Panc1 (cell line): ENCODE measurements at regions not wholly inside any gene's neighbourhood (a gene's known extent, or its start where the extent isn't known, plus 50 kb on each side); places are given as distances from the start of the nearest gene placed in this dataset.

Experiments
- ATAC-seq: fragments of 200-7000 bp; cut with Tn5 transposase; 2 replicates; pipeline ENCODE4 v1.9.1; 2020; ENCODE audit warnings: mild to moderate bottlenecking, moderate library complexity
- BruUV-seq: library from RNA; stranded (reverse); fragments of 400-500 nt; replicated peaks from 2 replicates; lab custom pipeline; 2021; lab: Mats Ljungman, UMichigan
- CTCF ChIA-PET: fragments of 300-600 bp; sonication (Branson Sonifier 250); formaldehyde crosslinking; loops from one replicate; lab custom pipeline; 2022; ENCODE audit warnings: antibody characterized with exemption; lab: Charles Lee
- POLR2A ChIA-PET: fragments of 300-600 bp; sonication (Branson Sonifier 250); formaldehyde crosslinking; loops from one replicate; lab custom pipeline; 2022; ENCODE audit warnings: antibody characterized with exemption; lab: Charles Lee
- DNase-seq: peaks from one replicate; pipeline ENCODE4 v3.0.0-alpha.2; 2010; ENCODE audit warnings: low read depth, low spot score
- H3K27ac ChIP-seq: 2 replicates; pipeline ENCODE4 v1.5.1; 2011; ENCODE audit warnings: mild to moderate bottlenecking, low read length, inconsistent platforms
- H3K27me3 ChIP-seq: fragments of 200-500 bp; sonication (Bioruptor generic); 2 replicates; pipeline ENCODE4 v1.6.0; 2014; ENCODE audit warnings: low read length, inconsistent platforms; ENCODE audit not compliant: control insufficient read depth, insufficient read depth
- H3K36me3 ChIP-seq: fragments of 200-500 bp; sonication (Bioruptor generic); 2 replicates; pipeline ENCODE4 v1.5.1; 2014; ENCODE audit warnings: inconsistent platforms, mild to moderate bottlenecking, low read length, moderate library complexity; ENCODE audit not compliant: control insufficient read depth, insufficient read depth
- H3K4me1 ChIP-seq: 2 replicates; pipeline ENCODE4 v1.5.1; 2011; ENCODE audit warnings: inconsistent platforms, mild to moderate bottlenecking, low read length, moderate library complexity; ENCODE audit not compliant: control insufficient read depth, insufficient read depth
- H3K4me3 ChIP-seq, 2 experiments: 2 replicates each; pipeline ENCODE4 v1.5.1; 2011 to 2012; ENCODE audit warnings: low read depth in 2 of 2, low read length in 2 of 2, mild to moderate bottlenecking in 2 of 2, inconsistent platforms in 1 of 2, moderate library complexity in 1 of 2
- H3K9me3 ChIP-seq: fragments of 200-500 bp; sonication (Bioruptor generic); 2 replicates; pipeline ENCODE4 v1.5.1; 2014; ENCODE audit warnings: low read depth, mild to moderate bottlenecking, inconsistent platforms, low read length, moderate library complexity; ENCODE audit not compliant: control insufficient read depth, insufficient read depth
- POLR2AphosphoS5 ChIP-seq: IDR thresholded peaks from 2 replicates; pipeline ENCODE4 v1.6.1; 2012; ENCODE audit warnings: mild to moderate bottlenecking, low read depth, low read length, moderate library complexity
- REST ChIP-seq, 2 experiments: IDR thresholded peaks; 2 replicates each; pipeline ENCODE4 v1.6.1; 2011 to 2012; ENCODE audit warnings: low read depth in 2 of 2, control low read depth in 1 of 2, low read length in 1 of 2, mild to moderate bottlenecking in 1 of 2, moderate library complexity in 1 of 2; ENCODE audit not compliant: insufficient read depth in 1 of 2
- SIN3A ChIP-seq: IDR thresholded peaks from 2 replicates; pipeline ENCODE4 v1.6.1; 2012; ENCODE audit warnings: low read depth, mild to moderate bottlenecking, low read length, moderate library complexity, borderline replicate concordance; ENCODE audit not compliant: insufficient read depth
- TCF7L2 ChIP-seq: IDR thresholded peaks from 2 replicates; pipeline ENCODE4 v1.6.1; 2011; ENCODE audit warnings: mild to moderate bottlenecking, low read depth, low read length, inconsistent platforms
- in situ Hi-C: cut with HindIII; loops from 2 replicates; pipeline ENCODE4 v1.10.0; 2016; ENCODE audit warnings: low sequenced_read_pairs, low pct_unique_long_range_greater_than_20kb
- intact Hi-C: fragments of 100-400 bp; cut with micrococcal nuclease; formaldehyde crosslinking; loops from one replicate; pipeline ENCODE4 v1.10.0; 2022; ENCODE audit not compliant: unreplicated experiment
- TF ChIP-seq, protein P1 (sequence below): fragments of 450-650 bp; IDR thresholded peaks from 2 replicates; pipeline ENCODE4 v1.5.1; 2017; ENCODE audit warnings: mild to moderate bottlenecking

GRCh38 chr2:230657906-230658305, 54.7 kb upstream of the CAB39 start:
- ChIA-PET POLR2A (no interaction called here), CTCF (no interaction called here)
- DNase-seq (no peak), ATAC-seq (no peak)
- Histone ChIP-seq H3K4me3 (no peak overlapping the region), H3K27me3 (no peaks in the 10 kb centered on the region), H3K9me3 (no peaks in the 10 kb centered on the region), H3K27ac (no peak overlapping the region), H3K4me1 (no peaks in the 10 kb centered on the region), H3K36me3 (no peaks in the 10 kb centered on the region)
- intact Hi-C loops (no loop called here), in situ Hi-C loops (no loop called here)
- TF ChIP-seq, protein P1, sequence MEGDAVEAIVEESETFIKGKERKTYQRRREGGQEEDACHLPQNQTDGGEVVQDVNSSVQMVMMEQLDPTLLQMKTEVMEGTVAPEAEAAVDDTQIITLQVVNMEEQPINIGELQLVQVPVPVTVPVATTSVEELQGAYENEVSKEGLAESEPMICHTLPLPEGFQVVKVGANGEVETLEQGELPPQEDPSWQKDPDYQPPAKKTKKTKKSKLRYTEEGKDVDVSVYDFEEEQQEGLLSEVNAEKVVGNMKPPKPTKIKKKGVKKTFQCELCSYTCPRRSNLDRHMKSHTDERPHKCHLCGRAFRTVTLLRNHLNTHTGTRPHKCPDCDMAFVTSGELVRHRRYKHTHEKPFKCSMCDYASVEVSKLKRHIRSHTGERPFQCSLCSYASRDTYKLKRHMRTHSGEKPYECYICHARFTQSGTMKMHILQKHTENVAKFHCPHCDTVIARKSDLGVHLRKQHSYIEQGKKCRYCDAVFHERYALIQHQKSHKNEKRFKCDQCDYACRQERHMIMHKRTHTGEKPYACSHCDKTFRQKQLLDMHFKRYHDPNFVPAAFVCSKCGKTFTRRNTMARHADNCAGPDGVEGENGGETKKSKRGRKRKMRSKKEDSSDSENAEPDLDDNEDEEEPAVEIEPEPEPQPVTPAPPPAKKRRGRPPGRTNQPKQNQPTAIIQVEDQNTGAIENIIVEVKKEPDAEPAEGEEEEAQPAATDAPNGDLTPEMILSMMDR: no peak
- TF ChIP-seq POLR2AphosphoS5 (no peak), TCF7L2 (no peak), SIN3A (no peak), REST (IDR thresholded peaks at IDR 0.05; ENCODE audit: insufficient read depth in 1 of 2, low read depth in 2 of 2, low read length in 1 of 2) (no peak)
- no TSS peak for BruUV-seq

DNA sequence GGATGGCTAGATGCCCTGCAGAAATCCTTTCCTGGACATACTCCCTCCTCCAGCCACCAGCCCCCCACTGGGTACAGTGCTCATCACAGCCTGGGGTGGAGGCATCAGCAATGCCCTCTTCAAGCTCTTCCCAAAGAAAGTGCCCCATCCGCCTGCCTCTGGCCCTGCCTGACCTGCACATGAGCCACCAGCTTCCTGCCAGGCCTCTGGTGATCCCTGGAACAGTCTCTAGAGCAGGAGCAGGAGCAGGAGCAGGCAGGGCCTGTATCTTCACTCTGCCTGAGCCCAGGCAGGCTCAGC, 54.1 kb upstream of the CAB39 start:
- POLR2A ChIA-PET: interaction anchor here (0.6 kb wide), 1 partner anchor 434 kb away, joined by 4 read pairs; no protein-coding TSS in a partner anchor

More for the DNA sequence above, 54.1 kb upstream of the CAB39 start:
- intact Hi-C loops (no loop called here), in situ Hi-C loops (no loop called here)
- no peaks in the 10 kb centered on the region for H3K27me3 ChIP-seq
- no TSS peak for BruUV-seq
- no peak overlapping the region for H3K27ac ChIP-seq
- no peak overlapping the region for H3K4me3 ChIP-seq
- ATAC-seq (peak; percentile 47), DNase-seq (no peak)
- H3K4me1 ChIP-seq: no peaks in the 10 kb centered on the region
- H3K9me3 ChIP-seq: no peaks in the 10 kb centered on the region
- no peaks in the 10 kb centered on the region for H3K36me3 ChIP-seq
- CTCF ChIA-PET: no interaction called here
- TF ChIP-seq SIN3A: no peak
- TF ChIP-seq REST (IDR thresholded peaks at IDR 0.05; ENCODE audit: insufficient read depth in 1 of 2, low read depth in 2 of 2, low read length in 1 of 2): no peak
- TF ChIP-seq, protein P1: no peak
- TF ChIP-seq POLR2AphosphoS5: no peak
- no peak for TF ChIP-seq TCF7L2
